ENCODE measurements at regions not wholly inside any gene's neighbourhood (a gene's known extent, or its start where the extent isn't known, plus 50 kb on each side); places are given as distances from the start of the nearest gene placed in this dataset.
"Not testable (repeated sequence)": the region's sequence is repeated elsewhere in the genome, so short reads cannot be mapped to it uniquely, and the experiment has no call there.

DNA sequence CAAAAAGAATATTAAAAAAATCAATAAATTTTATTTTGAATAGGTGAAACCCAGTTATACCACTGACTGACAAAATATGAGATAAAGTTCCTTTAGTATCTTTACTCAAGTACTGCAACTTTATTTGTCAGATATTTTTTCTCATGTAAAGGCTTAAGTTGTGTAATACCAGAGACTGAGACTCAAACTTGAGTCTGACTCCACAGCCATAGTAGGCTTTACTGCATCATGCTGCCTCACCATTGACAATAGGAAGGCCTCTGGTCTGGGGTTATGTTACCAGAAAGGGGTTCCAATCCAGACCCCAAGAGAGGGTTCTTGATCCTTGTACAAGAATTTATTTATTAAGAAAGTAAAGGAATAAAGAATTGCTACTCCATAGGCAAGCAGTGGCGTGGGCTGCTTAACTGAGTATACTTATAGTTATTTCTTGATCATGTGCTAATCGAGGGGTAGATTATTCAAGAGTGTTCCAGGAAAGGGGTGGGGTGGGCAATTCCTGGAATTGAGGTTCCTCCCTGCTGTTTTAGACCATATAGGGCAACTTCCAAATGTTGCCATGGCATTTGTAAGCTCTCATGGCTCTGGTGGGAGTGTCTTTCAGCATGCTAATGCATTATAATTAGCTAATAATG, 187.4 kb upstream of the WSB1 start:
- TF ChIP-seq, protein P1, sequence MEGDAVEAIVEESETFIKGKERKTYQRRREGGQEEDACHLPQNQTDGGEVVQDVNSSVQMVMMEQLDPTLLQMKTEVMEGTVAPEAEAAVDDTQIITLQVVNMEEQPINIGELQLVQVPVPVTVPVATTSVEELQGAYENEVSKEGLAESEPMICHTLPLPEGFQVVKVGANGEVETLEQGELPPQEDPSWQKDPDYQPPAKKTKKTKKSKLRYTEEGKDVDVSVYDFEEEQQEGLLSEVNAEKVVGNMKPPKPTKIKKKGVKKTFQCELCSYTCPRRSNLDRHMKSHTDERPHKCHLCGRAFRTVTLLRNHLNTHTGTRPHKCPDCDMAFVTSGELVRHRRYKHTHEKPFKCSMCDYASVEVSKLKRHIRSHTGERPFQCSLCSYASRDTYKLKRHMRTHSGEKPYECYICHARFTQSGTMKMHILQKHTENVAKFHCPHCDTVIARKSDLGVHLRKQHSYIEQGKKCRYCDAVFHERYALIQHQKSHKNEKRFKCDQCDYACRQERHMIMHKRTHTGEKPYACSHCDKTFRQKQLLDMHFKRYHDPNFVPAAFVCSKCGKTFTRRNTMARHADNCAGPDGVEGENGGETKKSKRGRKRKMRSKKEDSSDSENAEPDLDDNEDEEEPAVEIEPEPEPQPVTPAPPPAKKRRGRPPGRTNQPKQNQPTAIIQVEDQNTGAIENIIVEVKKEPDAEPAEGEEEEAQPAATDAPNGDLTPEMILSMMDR (IDR thresholded peaks at IDR 0.05; ENCODE audit: low read depth, low read length), result no peak
- H3K9me3 ChIP-seq (ENCODE audit: severe bottlenecking), result no peaks in the 10 kb centered on the region
- DNase-seq, result no peak

DNA sequence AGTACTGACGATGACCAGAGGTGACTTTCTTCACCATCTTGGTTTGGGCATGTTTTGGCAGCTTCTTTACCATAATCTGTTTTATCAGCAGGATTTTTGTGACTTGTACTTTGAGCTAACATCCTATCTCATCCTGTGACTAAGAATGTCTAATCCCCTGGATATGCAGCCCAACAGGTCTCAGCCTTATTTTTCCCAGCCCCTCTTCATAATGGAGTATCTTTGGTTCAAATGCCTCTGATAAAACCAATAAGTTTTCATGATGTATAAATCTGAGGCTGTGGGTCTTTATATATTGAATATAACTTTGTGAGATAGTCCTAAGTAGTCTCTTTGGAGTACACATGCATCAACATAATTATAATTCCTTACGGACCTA, 186.9 kb upstream of the WSB1 start:
- Histone ChIP-seq H3K36me3 (no peaks in the 10 kb centered on the region), H3K9me3 (ENCODE audit: severe bottlenecking) (no peaks in the 10 kb centered on the region), H3K27ac (no peak overlapping the region), H3K4me3 (ENCODE audit: low read depth, low read length) (no peak overlapping the region), H3K27me3 (ENCODE audit: insufficient read depth, low read depth, severe bottlenecking) (peaks cover 7% of the 10 kb centered on the region)
- TF ChIP-seq, protein P1 (IDR thresholded peaks at IDR 0.05; ENCODE audit: low read depth, low read length), result no peak
- DNase-seq, result no peak

More for the DNA sequence above, 187.4 kb upstream of the WSB1 start:
- Histone ChIP-seq H3K36me3 (no peaks in the 10 kb centered on the region), H3K4me3 (ENCODE audit: low read depth, low read length) (no peak overlapping the region), H3K27me3 (ENCODE audit: insufficient read depth, low read depth, severe bottlenecking) (peaks cover 7% of the 10 kb centered on the region), H3K27ac (no peak overlapping the region)

DNA sequence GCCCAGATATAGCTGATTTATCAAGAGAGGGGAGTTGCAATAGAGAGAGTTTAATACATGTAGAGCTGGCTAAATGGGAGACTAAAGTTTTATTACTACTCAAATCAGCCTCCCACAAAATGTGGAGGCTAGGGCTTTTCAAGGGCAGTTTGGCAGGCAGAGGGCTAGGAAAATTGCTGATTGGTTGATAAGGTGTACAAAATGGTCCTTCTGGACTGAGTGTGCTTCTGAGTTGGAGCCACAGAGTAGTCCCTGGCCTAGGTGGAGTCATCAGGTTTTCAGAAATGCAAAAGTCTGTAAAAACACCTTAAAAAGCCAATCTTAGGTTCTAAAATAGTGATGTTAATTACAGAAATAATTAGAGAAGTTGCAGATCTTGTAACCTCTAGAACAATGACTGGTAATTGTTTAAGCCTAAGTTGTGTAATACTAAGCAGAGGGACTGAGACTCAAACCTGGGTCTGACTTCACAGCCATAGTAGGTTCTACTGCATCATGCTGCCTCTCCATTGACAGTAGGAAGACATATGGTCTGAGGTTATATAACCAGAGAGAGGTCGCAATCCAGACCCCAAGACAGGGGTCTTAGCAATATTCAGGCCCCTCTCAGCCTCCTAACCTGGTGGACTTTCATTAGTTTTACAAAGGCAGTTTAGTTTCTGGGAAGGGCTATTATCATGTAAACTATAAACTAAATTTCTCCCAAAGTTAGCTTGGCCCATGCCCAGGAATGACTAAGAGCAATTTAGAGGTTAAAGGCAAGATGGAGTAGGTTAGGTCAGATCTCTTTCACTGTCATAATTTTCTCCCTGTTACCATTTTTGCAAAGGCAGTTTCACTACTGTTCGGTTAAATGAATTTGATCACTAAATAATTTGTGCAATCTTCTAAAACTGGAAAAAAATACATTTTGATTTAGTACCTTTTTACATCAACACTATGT, 186.3 kb upstream of the WSB1 start:
- DNase-seq; H3K4me3 ChIP-seq (ENCODE audit: low read depth, low read length); H3K36me3 ChIP-seq; H3K9me3 ChIP-seq (ENCODE audit: severe bottlenecking); H3K27me3 ChIP-seq (ENCODE audit: insufficient read depth, low read depth, severe bottlenecking); H3K27ac ChIP-seq: not testable (repeated sequence)

DNA sequence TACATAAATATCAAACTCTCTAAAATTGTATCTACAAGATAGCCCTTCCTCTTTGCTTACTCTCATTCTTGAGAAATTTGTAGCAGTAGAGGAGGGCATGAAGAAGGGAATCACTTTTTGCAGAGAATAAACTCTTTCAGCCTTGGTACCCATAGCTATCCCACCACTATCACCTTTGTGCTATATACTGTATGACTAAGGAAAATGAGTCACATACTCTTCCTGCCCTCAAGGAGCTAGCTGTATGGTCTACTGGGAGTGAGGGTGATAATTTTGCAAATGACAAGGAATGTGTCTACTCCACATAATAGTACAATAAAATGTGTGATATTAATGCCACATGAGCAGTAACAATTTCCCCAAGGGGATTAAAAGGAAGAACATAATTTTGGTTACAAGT, 184.6 kb upstream of the WSB1 start:
- Histone ChIP-seq H3K9me3 (ENCODE audit: severe bottlenecking) (no peaks in the 10 kb centered on the region), H3K27me3 (ENCODE audit: insufficient read depth, low read depth, severe bottlenecking) (peaks cover 21% of the 10 kb centered on the region), H3K36me3 (no peaks in the 10 kb centered on the region), H3K27ac (no peak overlapping the region), H3K4me3 (ENCODE audit: low read depth, low read length) (no peak overlapping the region)
- TF ChIP-seq, protein P1 (IDR thresholded peaks at IDR 0.05; ENCODE audit: low read depth, low read length), result no peak
- no peak for DNase-seq

DNA sequence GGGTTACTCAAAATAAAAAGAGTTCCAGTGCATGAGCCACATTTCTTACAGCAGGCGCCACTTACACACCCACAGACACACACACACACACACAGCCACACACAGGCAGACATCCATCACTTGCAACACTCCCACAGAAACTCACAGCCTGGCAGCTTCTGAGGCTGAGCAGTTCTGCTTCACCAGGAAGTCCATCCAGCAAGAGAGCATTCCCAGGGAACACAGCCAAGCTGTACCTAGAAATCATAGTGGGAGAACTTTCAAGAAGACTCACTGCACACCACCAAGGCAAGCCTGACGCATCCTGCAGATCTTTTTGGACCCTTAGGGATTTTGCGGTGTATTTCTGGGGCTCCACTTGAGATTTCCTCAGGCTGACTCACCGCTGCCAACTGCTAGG, 140.9 kb upstream of the WSB1 start:
- Histone ChIP-seq H3K36me3 (no peaks in the 10 kb centered on the region), H3K4me3 (ENCODE audit: low read depth, low read length) (no peak overlapping the region), H3K9me3 (ENCODE audit: severe bottlenecking) (peaks cover 6% of the 10 kb centered on the region), H3K27ac (no peak overlapping the region), H3K27me3 (ENCODE audit: insufficient read depth, low read depth, severe bottlenecking) (peaks cover 44% of the 10 kb centered on the region)
- TF ChIP-seq, protein P1 (IDR thresholded peaks at IDR 0.05; ENCODE audit: low read depth, low read length), result no peak
- DNase-seq, result no peak

DNA sequence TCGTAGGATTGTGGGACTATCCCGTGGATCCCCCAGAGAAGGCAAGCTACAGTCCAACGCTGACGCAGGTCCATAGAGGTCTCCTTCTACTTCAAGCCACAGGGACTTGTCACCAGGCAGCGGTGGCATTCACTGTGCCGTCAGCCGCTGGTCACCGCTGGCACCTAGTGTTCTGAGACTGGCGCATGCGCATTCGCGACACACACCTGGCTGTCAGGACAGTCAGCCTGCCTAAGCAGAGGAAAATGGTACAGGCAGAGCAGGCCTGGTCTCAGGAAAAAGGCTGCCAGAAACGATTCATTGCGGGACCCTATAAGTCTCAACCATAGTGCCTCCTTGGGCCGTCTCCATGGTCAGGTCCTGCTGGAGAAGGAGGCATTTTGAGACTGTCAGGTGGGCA, 138.0 kb upstream of the WSB1 start:
- H3K9me3 ChIP-seq (ENCODE audit: severe bottlenecking), result peaks cover 6% of the 10 kb centered on the region
- no peak for DNase-seq
- no peak overlapping the region for H3K4me3 ChIP-seq (ENCODE audit: low read depth, low read length)
- H3K27ac ChIP-seq, result no peak overlapping the region
- no peaks in the 10 kb centered on the region for H3K36me3 ChIP-seq
- TF ChIP-seq, protein P1 (IDR thresholded peaks at IDR 0.05; ENCODE audit: low read depth, low read length), result no peak
- H3K27me3 ChIP-seq (ENCODE audit: insufficient read depth, low read depth, severe bottlenecking), result peaks cover 47% of the 10 kb centered on the region

All from WERI-Rb-1 (cell line).